HEK293 (cell line): ENCODE measurements at regions not wholly inside any gene's neighbourhood (a gene's known extent, or its start where the extent isn't known, plus 50 kb on each side); places are given as distances from the start of the nearest gene placed in this dataset.

ENCODE experiments used
- CTCF ChIP-seq: fragments of 450-650 bp; formaldehyde crosslinking; IDR thresholded peaks from 2 replicates; pipeline ENCODE4 v1.5.1; 2016; ENCODE audit warnings: missing biosample characterization, missing genetic modification characterization
- GFI1B ChIP-seq: fragments of 450-650 bp; formaldehyde crosslinking; IDR thresholded peaks from 2 replicates; pipeline ENCODE4 v1.5.1; 2016; ENCODE audit warnings: missing biosample characterization, missing genetic modification characterization
- GLI4 ChIP-seq: fragments of 450-650 bp; formaldehyde crosslinking; IDR thresholded peaks from 2 replicates; pipeline ENCODE4 v1.5.1; 2016; ENCODE audit warnings: missing biosample characterization, missing genetic modification characterization
- SCRT1 ChIP-seq: fragments of 450-650 bp; formaldehyde crosslinking; IDR thresholded peaks from 2 replicates; pipeline ENCODE4 v1.5.1; 2016; ENCODE audit warnings: missing biosample characterization, missing genetic modification characterization, borderline replicate concordance
- WT1 ChIP-seq: fragments of 450-650 bp; formaldehyde crosslinking; IDR thresholded peaks from 2 replicates; pipeline ENCODE4 v1.5.1; 2016; ENCODE audit warnings: missing biosample characterization, missing genetic modification characterization
- ZBTB1 ChIP-seq: fragments of 450-650 bp; formaldehyde crosslinking; IDR thresholded peaks from 2 replicates; pipeline ENCODE4 v1.5.1; 2016; ENCODE audit warnings: missing biosample characterization, missing genetic modification characterization
- ZBTB49 ChIP-seq: fragments of 450-650 bp; formaldehyde crosslinking; IDR thresholded peaks from 2 replicates; pipeline ENCODE4 v1.5.1; 2016; ENCODE audit warnings: missing biosample characterization, missing genetic modification characterization, low read depth
- ZNF112 ChIP-seq: fragments of 450-650 bp; formaldehyde crosslinking; IDR thresholded peaks from 2 replicates; pipeline ENCODE4 v1.5.0; 2017; ENCODE audit warnings: missing biosample characterization, missing genetic modification characterization
- ZNF23 ChIP-seq: fragments of 450-650 bp; formaldehyde crosslinking; IDR thresholded peaks from 2 replicates; pipeline ENCODE4 v1.5.1; 2016; ENCODE audit warnings: missing biosample characterization, missing genetic modification characterization, borderline replicate concordance
- ZNF24 ChIP-seq: fragments of 450-650 bp; formaldehyde crosslinking; IDR thresholded peaks from 2 replicates; pipeline ENCODE4 v1.5.1; 2016; ENCODE audit warnings: missing biosample characterization, missing genetic modification characterization
- ZNF26 ChIP-seq: fragments of 450-650 bp; formaldehyde crosslinking; IDR thresholded peaks from 2 replicates; pipeline ENCODE4 v1.5.1; 2016; ENCODE audit warnings: missing biosample characterization, missing genetic modification characterization
- ZNF266 ChIP-seq: fragments of 450-650 bp; formaldehyde crosslinking; IDR thresholded peaks from 2 replicates; pipeline ENCODE4 v1.5.1; 2016; ENCODE audit warnings: missing biosample characterization, missing genetic modification characterization, low read depth
- ZNF324 ChIP-seq: fragments of 450-650 bp; formaldehyde crosslinking; IDR thresholded peaks from 2 replicates; pipeline ENCODE4 v1.5.1; 2016; ENCODE audit warnings: missing biosample characterization, missing genetic modification characterization
- ZNF335 ChIP-seq: fragments of 450-650 bp; formaldehyde crosslinking; conservative IDR thresholded peaks from 2 replicates; pipeline ENCODE4 v1.5.1; 2016; ENCODE audit warnings: missing biosample characterization, missing genetic modification characterization
- ZNF514 ChIP-seq: fragments of 450-650 bp; formaldehyde crosslinking; IDR thresholded peaks from 2 replicates; pipeline ENCODE4 v1.5.1; 2016; ENCODE audit warnings: missing biosample characterization, missing genetic modification characterization
- ZNF518A ChIP-seq: fragments of 450-650 bp; formaldehyde crosslinking; conservative IDR thresholded peaks from 2 replicates; pipeline ENCODE4 v1.5.1; 2016; ENCODE audit warnings: low read depth, missing biosample characterization, missing genetic modification characterization
- ZNF792 ChIP-seq: fragments of 450-650 bp; formaldehyde crosslinking; IDR thresholded peaks from 2 replicates; pipeline ENCODE4 v1.5.1; 2016; ENCODE audit warnings: missing biosample characterization, missing genetic modification characterization
- ZNF830 ChIP-seq: fragments of 450-650 bp; IDR thresholded peaks from 2 replicates; pipeline ENCODE4 v1.5.0; 2018; ENCODE audit warnings: missing biosample characterization, missing genetic modification characterization, low read depth, mild to moderate bottlenecking, moderate library complexity
- ZSCAN30 ChIP-seq: fragments of 450-650 bp; IDR thresholded peaks from 2 replicates; pipeline ENCODE4 v1.5.1; 2018; ENCODE audit warnings: missing biosample characterization, mild to moderate bottlenecking, missing genetic modification characterization, moderate library complexity
- TF ChIP-seq, protein P1 (sequence below): fragments of 450-650 bp; formaldehyde crosslinking; IDR thresholded peaks from 2 replicates; pipeline ENCODE4 v1.5.1; 2016; ENCODE audit warnings: missing biosample characterization, missing genetic modification characterization
- TF ChIP-seq, protein P2 (sequence below): fragments of 450-650 bp; formaldehyde crosslinking; IDR thresholded peaks from 2 replicates; pipeline ENCODE4 v1.5.1; 2017; ENCODE audit warnings: missing biosample characterization, missing genetic modification characterization
- TF ChIP-seq, protein P3 (sequence below): sonication (generic); formaldehyde crosslinking; IDR thresholded peaks from 2 replicates; pipeline ENCODE4 v1.8.1; 2022; ENCODE audit warnings: mild to moderate bottlenecking, moderate library complexity, missing genetic modification reagents
- TF ChIP-seq, protein P4 (sequence below): fragments of 450-650 bp; IDR thresholded peaks from 2 replicates; pipeline ENCODE4 v1.5.1; 2018; ENCODE audit warnings: missing biosample characterization, mild to moderate bottlenecking, missing genetic modification characterization

GRCh38 chr5:116626272-116626723 is 51.7 kb upstream of the SEMA6A start (continued):
- 0 out of 2 replicates have a peak, but pooled peaks have one; percentile 8 for TF ChIP-seq ZNF335
- no peak; the same call in 1 of the 2 replicates for TF ChIP-seq ZNF518A (tag by site-specific recombination)
- no peak for TF ChIP-seq ZBTB1 (tag by site-specific recombination)
- TF ChIP-seq, protein P1, sequence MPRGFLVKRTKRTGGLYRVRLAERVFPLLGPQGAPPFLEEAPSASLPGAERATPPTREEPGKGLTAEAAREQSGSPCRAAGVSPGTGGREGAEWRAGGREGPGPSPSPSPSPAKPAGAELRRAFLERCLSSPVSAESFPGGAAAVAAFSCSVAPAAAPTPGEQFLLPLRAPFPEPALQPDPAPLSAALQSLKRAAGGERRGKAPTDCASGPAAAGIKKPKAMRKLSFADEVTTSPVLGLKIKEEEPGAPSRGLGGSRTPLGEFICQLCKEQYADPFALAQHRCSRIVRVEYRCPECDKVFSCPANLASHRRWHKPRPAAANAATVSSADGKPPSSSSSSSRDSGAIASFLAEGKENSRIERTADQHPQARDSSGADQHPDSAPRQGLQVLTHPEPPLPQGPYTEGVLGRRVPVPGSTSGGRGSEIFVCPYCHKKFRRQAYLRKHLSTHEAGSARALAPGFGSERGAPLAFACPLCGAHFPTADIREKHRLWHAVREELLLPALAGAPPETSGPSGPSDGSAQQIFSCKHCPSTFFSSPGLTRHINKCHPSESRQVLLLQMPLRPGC (tag by site-specific recombination), result no peak
- TF ChIP-seq ZSCAN30, result 0 out of 2 replicates have a peak, but pooled peaks have one; percentile 26
- TF ChIP-seq, protein P2, sequence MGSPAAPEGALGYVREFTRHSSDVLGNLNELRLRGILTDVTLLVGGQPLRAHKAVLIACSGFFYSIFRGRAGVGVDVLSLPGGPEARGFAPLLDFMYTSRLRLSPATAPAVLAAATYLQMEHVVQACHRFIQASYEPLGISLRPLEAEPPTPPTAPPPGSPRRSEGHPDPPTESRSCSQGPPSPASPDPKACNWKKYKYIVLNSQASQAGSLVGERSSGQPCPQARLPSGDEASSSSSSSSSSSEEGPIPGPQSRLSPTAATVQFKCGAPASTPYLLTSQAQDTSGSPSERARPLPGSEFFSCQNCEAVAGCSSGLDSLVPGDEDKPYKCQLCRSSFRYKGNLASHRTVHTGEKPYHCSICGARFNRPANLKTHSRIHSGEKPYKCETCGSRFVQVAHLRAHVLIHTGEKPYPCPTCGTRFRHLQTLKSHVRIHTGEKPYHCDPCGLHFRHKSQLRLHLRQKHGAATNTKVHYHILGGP (tag by site-specific recombination), result no peak
- TF ChIP-seq ZNF830 (tag by site-specific recombination), result no peak
- TF ChIP-seq ZBTB49 (tag by site-specific recombination), result no peak
- TF ChIP-seq ZNF324 (tag by site-specific recombination), result peak; percentile 81; the same call in 1 of the 2 replicates
- peak; percentile 66; the same call in 1 of the 2 replicates for TF ChIP-seq SCRT1 (tag by site-specific recombination)
- no peak for TF ChIP-seq ZNF266 (tag by site-specific recombination)
- no peak for TF ChIP-seq GFI1B (tag by site-specific recombination)
- TF ChIP-seq, protein P3, sequence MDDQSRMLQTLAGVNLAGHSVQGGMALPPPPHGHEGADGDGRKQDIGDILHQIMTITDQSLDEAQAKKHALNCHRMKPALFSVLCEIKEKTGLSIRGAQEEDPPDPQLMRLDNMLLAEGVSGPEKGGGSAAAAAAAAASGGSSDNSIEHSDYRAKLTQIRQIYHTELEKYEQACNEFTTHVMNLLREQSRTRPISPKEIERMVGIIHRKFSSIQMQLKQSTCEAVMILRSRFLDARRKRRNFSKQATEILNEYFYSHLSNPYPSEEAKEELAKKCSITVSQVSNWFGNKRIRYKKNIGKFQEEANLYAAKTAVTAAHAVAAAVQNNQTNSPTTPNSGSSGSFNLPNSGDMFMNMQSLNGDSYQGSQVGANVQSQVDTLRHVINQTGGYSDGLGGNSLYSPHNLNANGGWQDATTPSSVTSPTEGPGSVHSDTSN (CRISPR knock-in tag), result no peak
- no peak for TF ChIP-seq ZNF23
- no peak for TF ChIP-seq CTCF
- TF ChIP-seq, protein P4, sequence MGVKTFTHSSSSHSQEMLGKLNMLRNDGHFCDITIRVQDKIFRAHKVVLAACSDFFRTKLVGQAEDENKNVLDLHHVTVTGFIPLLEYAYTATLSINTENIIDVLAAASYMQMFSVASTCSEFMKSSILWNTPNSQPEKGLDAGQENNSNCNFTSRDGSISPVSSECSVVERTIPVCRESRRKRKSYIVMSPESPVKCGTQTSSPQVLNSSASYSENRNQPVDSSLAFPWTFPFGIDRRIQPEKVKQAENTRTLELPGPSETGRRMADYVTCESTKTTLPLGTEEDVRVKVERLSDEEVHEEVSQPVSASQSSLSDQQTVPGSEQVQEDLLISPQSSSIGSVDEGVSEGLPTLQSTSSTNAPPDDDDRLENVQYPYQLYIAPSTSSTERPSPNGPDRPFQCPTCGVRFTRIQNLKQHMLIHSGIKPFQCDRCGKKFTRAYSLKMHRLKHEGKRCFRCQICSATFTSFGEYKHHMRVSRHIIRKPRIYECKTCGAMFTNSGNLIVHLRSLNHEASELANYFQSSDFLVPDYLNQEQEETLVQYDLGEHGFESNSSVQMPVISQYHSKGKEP (tag by site-specific recombination), result peak; percentile 6; the same call in 1 of the 2 replicates
- no peak for TF ChIP-seq GLI4 (tag by site-specific recombination)
- TF ChIP-seq WT1, result no peak
- TF ChIP-seq ZNF112, result no peak
- TF ChIP-seq ZNF792 (tag by site-specific recombination), result no peak
- TF ChIP-seq ZNF24 (tag by site-specific recombination), result peak; percentile 54; the same call in 1 of the 2 replicates
- no peak for TF ChIP-seq ZNF514 (tag by site-specific recombination)
- TF ChIP-seq ZNF26, result no peak
